GM12878 (cell line): ENCODE measurements at regions not wholly inside any gene's neighbourhood (a gene's known extent, or its start where the extent isn't known, plus 50 kb on each side); places are given as distances from the start of the nearest gene placed in this dataset.

Experiments
- ATAC-seq: fragments of 200-7000 bp; cut with Tn5 transposase; 3 replicates; pipeline ENCODE4 v1.9.1; 2020; ENCODE audit warnings: mild to moderate bottlenecking, moderate library complexity
- BruUV-seq: library from RNA; stranded (reverse); fragments of 400-500 nt; replicated peaks from 2 replicates; lab custom pipeline; 2021; lab: Mats Ljungman, UMichigan
- CTCF ChIA-PET: fragments of 300-600 bp; sonication (Branson Sonifier 250); formaldehyde crosslinking; extraction: SDS; loops from one replicate; lab custom pipeline; 2021; ENCODE audit warnings: inconsistent platforms; lab: Yijun Ruan, JAX
- POLR2A ChIA-PET: fragments of 350-600 bp; formaldehyde crosslinking; extraction: SDS; loops from one replicate; lab custom pipeline; 2021; ENCODE audit warnings: inconsistent platforms; lab: Charles Lee
- RAD21 ChIA-PET: fragments of 300-600 bp; sonication (Branson Sonifier 250); formaldehyde crosslinking; loops from one replicate; lab custom pipeline; 2023; ENCODE audit warnings: antibody characterized with exemption; ENCODE audit not compliant: unreplicated experiment; lab: Charles Lee
- SMC1A ChIA-PET: fragments of 300-600 bp; sonication (Branson Sonifier 250); formaldehyde crosslinking; loops from one replicate; lab custom pipeline; 2023; ENCODE audit not compliant: unreplicated experiment, uncharacterized antibody; lab: Charles Lee
- DNase-seq: peaks from one replicate; pipeline ENCODE4 v3.0.0-alpha.2; 2011; ENCODE audit warnings: low read depth, low spot score
- FAIRE-seq: peaks from 3 replicates; lab custom pipeline; 2011; peaks lifted over from hg19 to GRCh38; lab: Jason Lieb, UNC
- H2AFZ ChIP-seq: 2 replicates; pipeline ENCODE4 v1.6.0; 2011; ENCODE audit warnings: low read depth, low read length, control low read depth; ENCODE audit not compliant: control insufficient read depth
- H3K27ac ChIP-seq: 2 replicates; pipeline ENCODE4 v1.5.1; 2011; ENCODE audit warnings: control low read depth; ENCODE audit not compliant: control insufficient read depth, insufficient read depth
- H3K27me3 ChIP-seq, 2 experiments: replicated peaks in 1 of 2; 2 replicates each; pipeline versions ENCODE4 v1.6.0 to v1.6.1; 2011; ENCODE audit warnings: low read length in 1 of 2; ENCODE audit not compliant: control insufficient read depth in 2 of 2, insufficient read depth in 2 of 2
- H3K36me3 ChIP-seq, 2 experiments: 2 replicates each; pipeline ENCODE4 v1.5.1; 2011; ENCODE audit warnings: low read length in 1 of 2; ENCODE audit not compliant: control insufficient read depth in 2 of 2, insufficient read depth in 2 of 2
- H3K4me1 ChIP-seq: 2 replicates; pipeline ENCODE4 v1.6.1; 2011; ENCODE audit warnings: mild to moderate bottlenecking, low read length, moderate library complexity, mixed read lengths; ENCODE audit not compliant: control insufficient read depth, insufficient read depth
- H3K4me2 ChIP-seq: 2 replicates; pipeline ENCODE4 v1.6.0; 2011; ENCODE audit warnings: control low read depth; ENCODE audit not compliant: control insufficient read depth, insufficient read depth
- H3K4me3 ChIP-seq: fragments of 200-600 bp; sonication (generic); 2 replicates; pipeline ENCODE4 v1.5.1; 2016
- H3K79me2 ChIP-seq: 2 replicates; pipeline ENCODE4 v1.6.0; 2011; ENCODE audit warnings: low read length; ENCODE audit not compliant: control insufficient read depth, insufficient read depth
- H3K9ac ChIP-seq: 2 replicates; pipeline ENCODE4 v1.8.0; 2011; ENCODE audit warnings: low read length, control low read depth, mixed read lengths; ENCODE audit not compliant: control insufficient read depth, insufficient read depth
- H3K9me3 ChIP-seq: replicated peaks from 3 replicates; pipeline ENCODE4 v1.5.1; 2011; ENCODE audit warnings: mild to moderate bottlenecking, low read length; ENCODE audit not compliant: control insufficient read depth, insufficient read depth
- H4K20me1 ChIP-seq: 2 replicates; pipeline ENCODE4 v1.6.0; 2011; ENCODE audit not compliant: control insufficient read depth, insufficient read depth
- CEBPZ ChIP-seq: fragments of 150-350 bp; IDR thresholded peaks from 2 replicates; pipeline ENCODE4 v1.6.1; 2016; ENCODE audit warnings: low read depth, low read length
- EGR1 ChIP-seq, 2 experiments: IDR thresholded peaks; 1 replicate in 1 of 2; 2 replicates in 1 of 2; pipeline ENCODE4 v1.6.1; 2011 to 2012; ENCODE audit warnings: low read depth in 2 of 2, low read length in 2 of 2, borderline replicate concordance in 1 of 2, mild to moderate bottlenecking in 1 of 2, moderate library complexity in 1 of 2
- MEF2A ChIP-seq: IDR thresholded peaks from 2 replicates; pipeline ENCODE4 v1.6.1; 2011; ENCODE audit warnings: low read depth, mild to moderate bottlenecking, low read length, moderate library complexity; ENCODE audit not compliant: insufficient read depth
- NFYB ChIP-seq: IDR thresholded peaks from 2 replicates; pipeline ENCODE4 v1.6.1; 2011; ENCODE audit warnings: low read depth, mild to moderate bottlenecking, low read length, improper control_type of control experiment, moderate library complexity; ENCODE audit not compliant: insufficient read depth
- POU2F2 ChIP-seq: IDR thresholded peaks from 3 replicates; pipeline ENCODE4 v1.6.1; 2011; ENCODE audit warnings: low read depth, mild to moderate bottlenecking, low read length, borderline replicate concordance
- SRF ChIP-seq, 2 experiments: IDR thresholded peaks; 2 replicates each; pipeline ENCODE4 v1.6.1; 2011; ENCODE audit warnings: low read depth in 2 of 2, low read length in 2 of 2, mild to moderate bottlenecking in 1 of 2, moderate library complexity in 1 of 2
- SUZ12 ChIP-seq: fragments of 200-600 bp; sonication (generic); IDR thresholded peaks from one replicate; pipeline ENCODE4 v1.6.1; 2018; ENCODE audit warnings: antibody characterized with exemption, mild to moderate bottlenecking; ENCODE audit not compliant: unreplicated experiment
- WGBS: methylation state at CpG from one replicate; pipeline ENCODE4 v1.1.6; 2016; ENCODE audit warnings: low lambda C conversion rate; ENCODE audit not compliant: insufficient replicate concordance, insufficient coverage; ENCODE audit errors: missing lambda C conversion rate; 5-methylcytosine and 5-hydroxymethylcytosine counted together
- in situ Hi-C: fragments of 300-500 bp; cut with MboI; formaldehyde crosslinking; loops from 9 replicates; pipeline ENCODE4 v1.14.3; 2018; ENCODE audit warnings: mixed read lengths
- intact Hi-C: fragments of 100-400 bp; cut with micrococcal nuclease; formaldehyde crosslinking; loops from one replicate; pipeline ENCODE4 v1.14.2; 2022; ENCODE audit not compliant: unreplicated experiment
- TF ChIP-seq, protein P1 (sequence below): fragments of 450-650 bp; IDR thresholded peaks from 2 replicates; pipeline ENCODE4 v1.6.1; 2016; ENCODE audit warnings: mild to moderate bottlenecking

DNA sequence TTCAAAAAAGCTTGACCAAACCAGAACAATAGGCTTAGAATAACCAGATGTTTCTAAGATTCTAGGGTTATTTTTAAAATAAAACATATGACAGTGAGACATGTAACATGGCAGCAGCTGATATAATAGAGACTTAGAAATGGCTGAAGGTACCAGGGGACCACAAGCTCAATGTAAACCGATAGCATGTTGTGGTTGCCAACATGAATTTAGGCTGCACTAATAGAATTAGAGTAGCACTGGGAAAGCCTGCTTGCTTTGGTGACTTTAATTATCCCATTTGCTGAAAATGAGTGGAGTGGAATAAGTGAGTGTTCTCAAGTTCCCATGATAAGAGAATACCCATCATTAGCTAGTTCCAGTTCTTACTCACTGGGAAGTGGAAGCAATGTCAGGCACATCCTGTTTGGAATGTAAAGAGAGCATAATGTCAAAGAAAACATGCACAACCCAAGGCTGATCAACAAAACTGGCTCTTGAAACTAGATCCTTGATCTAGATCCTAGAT is 621.2 kb upstream of the CDH5 start:
- ChIA-PET SMC1A (no interaction called here), CTCF (no interaction called here), RAD21 (no interaction called here), POLR2A (no interaction called here)
- TF ChIP-seq, protein P1, sequence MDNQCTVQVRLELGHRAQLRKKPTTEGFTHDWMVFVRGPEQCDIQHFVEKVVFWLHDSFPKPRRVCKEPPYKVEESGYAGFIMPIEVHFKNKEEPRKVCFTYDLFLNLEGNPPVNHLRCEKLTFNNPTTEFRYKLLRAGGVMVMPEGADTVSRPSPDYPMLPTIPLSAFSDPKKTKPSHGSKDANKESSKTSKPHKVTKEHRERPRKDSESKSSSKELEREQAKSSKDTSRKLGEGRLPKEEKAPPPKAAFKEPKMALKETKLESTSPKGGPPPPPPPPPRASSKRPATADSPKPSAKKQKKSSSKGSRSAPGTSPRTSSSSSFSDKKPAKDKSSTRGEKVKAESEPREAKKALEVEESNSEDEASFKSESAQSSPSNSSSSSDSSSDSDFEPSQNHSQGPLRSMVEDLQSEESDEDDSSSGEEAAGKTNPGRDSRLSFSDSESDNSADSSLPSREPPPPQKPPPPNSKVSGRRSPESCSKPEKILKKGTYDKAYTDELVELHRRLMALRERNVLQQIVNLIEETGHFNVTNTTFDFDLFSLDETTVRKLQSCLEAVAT = no peak
- no peak for TF ChIP-seq SRF (IDR thresholded peaks at IDR 0.05; ENCODE audit: low read depth in 2 of 2, low read length in 2 of 2)
- no peak for TF ChIP-seq POU2F2
- no peak for TF ChIP-seq EGR1 (IDR thresholded peaks at IDR 0.05; ENCODE audit: borderline replicate concordance in 1 of 2, low read depth in 2 of 2, low read length in 2 of 2)
- TF ChIP-seq NFYB = no peak
- no peak for TF ChIP-seq CEBPZ
- TF ChIP-seq SUZ12 = no peak
- no peak for TF ChIP-seq MEF2A
- 8% methylated on average over 1 of the region's 1 CpG for WGBS
- Histone ChIP-seq H3K4me2 (no peak overlapping the region), H3K9me3 (no peaks in the 10 kb centered on the region), H3K9ac (no peak overlapping the region), H4K20me1 (no peaks in the 10 kb centered on the region), H2AFZ (no peak overlapping the region), H3K27ac (no peak overlapping the region), H3K27me3 (no peaks in the 10 kb centered on the region), H3K36me3 (no peaks in the 10 kb centered on the region), H3K4me1 (no peaks in the 10 kb centered on the region), H3K79me2 (no peaks in the 10 kb centered on the region), H3K4me3 (no peak overlapping the region)
- BruUV-seq = no TSS peak
- DNase-seq (no peak), ATAC-seq (no peak), FAIRE-seq (no peak)
- in situ Hi-C loops = no loop called here
- intact Hi-C loops = no loop called here
